Hepatocyte (in vitro differentiated cells): ENCODE measurements at regions not wholly inside any gene's neighbourhood (a gene's known extent, or its start where the extent isn't known, plus 50 kb on each side); places are given as distances from the start of the nearest gene placed in this dataset.

ENCODE experiments used
- DNase-seq: peaks from one replicate; pipeline ENCODE4 v3.0.0-alpha.2; 2016; ENCODE audit warnings: low spot score
- H2AFZ ChIP-seq: fragments of 200-600 bp; sonication (generic); 2 replicates; pipeline ENCODE4 v1.6.0; 2016; ENCODE audit warnings: antibody characterized with exemption, mild to moderate bottlenecking
- H3K27ac ChIP-seq: fragments of 200-600 bp; sonication (generic); 2 replicates; pipeline ENCODE4 v1.5.1; 2016; ENCODE audit warnings: mild to moderate bottlenecking
- H3K27me3 ChIP-seq: fragments of 200-600 bp; sonication (generic); 2 replicates; pipeline ENCODE4 v1.6.1; 2016
- H3K36me3 ChIP-seq: fragments of 200-600 bp; sonication (generic); replicated peaks from 2 replicates; pipeline ENCODE4 v1.5.1; 2016; ENCODE audit warnings: low read depth; ENCODE audit not compliant: insufficient read depth
- H3K4me1 ChIP-seq: fragments of 200-600 bp; sonication (generic); 2 replicates; pipeline ENCODE4 v1.5.1; 2016; ENCODE audit warnings: mild to moderate bottlenecking, moderate library complexity; ENCODE audit not compliant: insufficient read depth
- H3K4me2 ChIP-seq: fragments of 200-600 bp; sonication (generic); 2 replicates; pipeline ENCODE4 v1.6.0; 2016
- H3K4me3 ChIP-seq: fragments of 200-600 bp; sonication (generic); 2 replicates; pipeline ENCODE4 v1.5.1; 2016; ENCODE audit warnings: mild to moderate bottlenecking
- H3K79me2 ChIP-seq: fragments of 200-600 bp; sonication (generic); 2 replicates; pipeline ENCODE4 v1.6.0; 2017; ENCODE audit warnings: mild to moderate bottlenecking
- H3K9me2 ChIP-seq: fragments of 200-600 bp; sonication (generic); replicated peaks from 2 replicates; pipeline ENCODE4 v1.6.0; 2017; ENCODE audit warnings: mild to moderate bottlenecking; ENCODE audit not compliant: insufficient read depth
- H3K9me3 ChIP-seq: fragments of 200-600 bp; sonication (generic); 2 replicates; pipeline ENCODE4 v1.5.1; 2016; ENCODE audit warnings: low read depth, mild to moderate bottlenecking
- H4K20me1 ChIP-seq: fragments of 200-600 bp; sonication (generic); 2 replicates; pipeline ENCODE4 v1.6.0; 2016; ENCODE audit warnings: mild to moderate bottlenecking; ENCODE audit not compliant: insufficient read depth, poor library complexity, severe bottlenecking
- CTCF ChIP-seq: fragments of 200-600 bp; sonication (generic); IDR thresholded peaks from 2 replicates; pipeline ENCODE4 v1.5.1; 2016; ENCODE audit warnings: antibody characterized with exemption, mild to moderate bottlenecking; ENCODE audit not compliant: poor library complexity
- EZH2 ChIP-seq: fragments of 200-600 bp; sonication (generic); IDR thresholded peaks from 2 replicates; pipeline ENCODE4 v1.6.1; 2016; ENCODE audit warnings: antibody characterized with exemption, mild to moderate bottlenecking, borderline replicate concordance
- EZH2phosphoT487 ChIP-seq: fragments of 200-600 bp; sonication (generic); IDR thresholded peaks from one replicate; pipeline ENCODE4 v1.6.1; 2018; ENCODE audit warnings: antibody characterized with exemption, mild to moderate bottlenecking, low read depth, moderate library complexity; ENCODE audit not compliant: unreplicated experiment, severe bottlenecking
- WGBS: methylation state at CpG from one replicate; pipeline ENCODE4 v1.1.6; 2016; ENCODE audit warnings: low lambda C conversion rate; ENCODE audit errors: missing lambda C conversion rate; 5-methylcytosine and 5-hydroxymethylcytosine counted together

- H3K27me3 ChIP-seq: no peaks in the 10 kb centered on the region
- 81% methylated on average over 2 of the region's 2 CpGs for WGBS
- no peak for DNase-seq
- no peaks in the 10 kb centered on the region for H3K4me1 ChIP-seq
- H3K4me3 ChIP-seq: no peak overlapping the region
- H3K9me3 ChIP-seq: no peaks in the 10 kb centered on the region
- H4K20me1 ChIP-seq: no peaks in the 10 kb centered on the region
- H3K27ac ChIP-seq: no peak overlapping the region
- H3K36me3 ChIP-seq: no peaks in the 10 kb centered on the region
- no peaks in the 10 kb centered on the region for H3K9me2 ChIP-seq
- H3K4me2 ChIP-seq: no peak overlapping the region
- TF ChIP-seq CTCF (no peak), EZH2phosphoT487 (no peak), EZH2 (no peak)
- no peaks in the 10 kb centered on the region for H3K79me2 ChIP-seq
- no peak overlapping the region for H2AFZ ChIP-seq
Observed at GRCh38 chr7:142476077-142476476, 218.2 kb upstream of the PRSS58 start.

GRCh38 chr7:142471820-142472219 lies 214.0 kb upstream of the PRSS58 start:
- Histone ChIP-seq H3K79me2 (no peaks in the 10 kb centered on the region), H3K36me3 (no peaks in the 10 kb centered on the region), H4K20me1 (no peaks in the 10 kb centered on the region), H3K27me3 (no peaks in the 10 kb centered on the region), H3K4me2 (no peak overlapping the region), H2AFZ (no peak overlapping the region), H3K9me2 (no peaks in the 10 kb centered on the region), H3K4me3 (no peak overlapping the region), H3K4me1 (no peaks in the 10 kb centered on the region), H3K27ac (no peak overlapping the region), H3K9me3 (no peaks in the 10 kb centered on the region)
- TF ChIP-seq EZH2phosphoT487: no peak
- no peak for TF ChIP-seq EZH2
- no peak for TF ChIP-seq CTCF
- no peak for DNase-seq
- WGBS: 35% methylated on average over 1 of the region's 1 CpG

GRCh38 chr7:142470544-142470830 lies 212.6 kb upstream of the PRSS58 start:
- H3K9me3 ChIP-seq: no peaks in the 10 kb centered on the region
- no peak overlapping the region for H3K4me3 ChIP-seq
- H4K20me1 ChIP-seq: no peaks in the 10 kb centered on the region
- no peak for TF ChIP-seq EZH2phosphoT487
- TF ChIP-seq EZH2: no peak
- no peak for TF ChIP-seq CTCF
- no peak for DNase-seq
- 80% methylated on average over 2 of the region's 2 CpGs for WGBS
- H3K4me1 ChIP-seq: no peaks in the 10 kb centered on the region
- no peak overlapping the region for H3K4me2 ChIP-seq
- H3K9me2 ChIP-seq: no peaks in the 10 kb centered on the region
- no peak overlapping the region for H2AFZ ChIP-seq
- no peaks in the 10 kb centered on the region for H3K36me3 ChIP-seq
- H3K27me3 ChIP-seq: no peaks in the 10 kb centered on the region
- H3K27ac ChIP-seq: no peak overlapping the region
- no peaks in the 10 kb centered on the region for H3K79me2 ChIP-seq
